ENCODE measurements at regions not wholly inside any gene's neighbourhood (a gene's known extent, or its start where the extent isn't known, plus 50 kb on each side); places are given as distances from the start of the nearest gene placed in this dataset.

DNA sequence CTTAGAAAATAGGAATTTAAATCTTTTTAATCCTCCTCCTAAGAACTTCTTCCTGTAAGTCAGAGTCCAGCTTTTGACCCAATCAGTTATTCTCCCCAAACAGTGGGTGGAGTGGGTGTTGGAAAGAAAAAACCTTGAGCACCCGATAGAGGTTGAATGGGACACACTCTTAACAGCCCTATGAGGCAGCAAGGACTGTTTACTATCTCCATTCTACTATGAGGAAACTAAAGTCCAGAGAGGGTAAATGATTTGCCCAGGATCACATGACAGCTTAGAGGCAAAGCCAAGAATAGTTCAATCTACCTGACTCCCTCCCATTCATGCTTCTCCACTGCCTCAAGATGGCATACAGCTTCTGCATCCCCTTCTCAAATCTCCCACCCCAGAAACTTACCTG lies 57.6 kb upstream of the SLC35B4 start:
- no peak for TF ChIP-seq EP300 (IDR thresholded peaks at IDR 0.05)
- TF ChIP-seq, protein P1, sequence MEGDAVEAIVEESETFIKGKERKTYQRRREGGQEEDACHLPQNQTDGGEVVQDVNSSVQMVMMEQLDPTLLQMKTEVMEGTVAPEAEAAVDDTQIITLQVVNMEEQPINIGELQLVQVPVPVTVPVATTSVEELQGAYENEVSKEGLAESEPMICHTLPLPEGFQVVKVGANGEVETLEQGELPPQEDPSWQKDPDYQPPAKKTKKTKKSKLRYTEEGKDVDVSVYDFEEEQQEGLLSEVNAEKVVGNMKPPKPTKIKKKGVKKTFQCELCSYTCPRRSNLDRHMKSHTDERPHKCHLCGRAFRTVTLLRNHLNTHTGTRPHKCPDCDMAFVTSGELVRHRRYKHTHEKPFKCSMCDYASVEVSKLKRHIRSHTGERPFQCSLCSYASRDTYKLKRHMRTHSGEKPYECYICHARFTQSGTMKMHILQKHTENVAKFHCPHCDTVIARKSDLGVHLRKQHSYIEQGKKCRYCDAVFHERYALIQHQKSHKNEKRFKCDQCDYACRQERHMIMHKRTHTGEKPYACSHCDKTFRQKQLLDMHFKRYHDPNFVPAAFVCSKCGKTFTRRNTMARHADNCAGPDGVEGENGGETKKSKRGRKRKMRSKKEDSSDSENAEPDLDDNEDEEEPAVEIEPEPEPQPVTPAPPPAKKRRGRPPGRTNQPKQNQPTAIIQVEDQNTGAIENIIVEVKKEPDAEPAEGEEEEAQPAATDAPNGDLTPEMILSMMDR (IDR thresholded peaks at IDR 0.05), result no peak
